Keratinocyte (primary cell): ENCODE measurements at regions not wholly inside any gene's neighbourhood (a gene's known extent, or its start where the extent isn't known, plus 50 kb on each side); places are given as distances from the start of the nearest gene placed in this dataset.

Experiments used
- DNase-seq: peaks from one replicate; pipeline ENCODE4 v3.0.0-alpha.2; 2011; ENCODE audit warnings: low read depth, missing footprints, low spot score
- FAIRE-seq: peaks from 2 replicates; lab custom pipeline; 2011; peaks lifted over from hg19 to GRCh38; lab: Jason Lieb, UNC
- H2AFZ ChIP-seq: 2 replicates; pipeline ENCODE4 v1.6.0; 2012; ENCODE audit warnings: low read length, control low read depth, inconsistent platforms; ENCODE audit not compliant: control insufficient read depth
- H3K27ac ChIP-seq: 2 replicates; pipeline ENCODE4 v1.5.1; 2011; ENCODE audit warnings: low read length; ENCODE audit not compliant: control insufficient read depth, insufficient read depth
- H3K27me3 ChIP-seq: 3 replicates; pipeline ENCODE4 v1.6.0; 2011; ENCODE audit warnings: low read length; ENCODE audit not compliant: control insufficient read depth, insufficient read depth; ENCODE audit errors: extremely low read depth
- H3K36me3 ChIP-seq, 2 experiments: 2 replicates in 1 of 2; 3 replicates in 1 of 2; pipeline ENCODE4 v1.5.1; 2011; ENCODE audit warnings: low read length in 2 of 2, mild to moderate bottlenecking in 1 of 2; ENCODE audit not compliant: control insufficient read depth in 2 of 2, insufficient read depth in 2 of 2; ENCODE audit errors: extremely low read depth in 1 of 2
- H3K4me1 ChIP-seq: 3 replicates; pipeline ENCODE4 v1.5.1; 2011; ENCODE audit warnings: low read length; ENCODE audit not compliant: control insufficient read depth, insufficient read depth; ENCODE audit errors: extremely low read depth
- H3K4me2 ChIP-seq: 3 replicates; pipeline ENCODE4 v1.6.0; 2011; ENCODE audit warnings: low read depth, low read length; ENCODE audit not compliant: control insufficient read depth, insufficient read depth; ENCODE audit errors: extremely low read depth
- H3K4me3 ChIP-seq, 3 experiments: fragments of 200-600 bp in 1 of 3; sonication (generic) in 1 of 3; 2 replicates in 2 of 3; 3 replicates in 1 of 3; pipeline ENCODE4 v1.5.1; 2011 to 2016; ENCODE audit warnings: low read length in 3 of 3, mild to moderate bottlenecking in 3 of 3, control low read depth in 2 of 3, inconsistent platforms in 1 of 3, low read depth in 1 of 3, mixed read lengths in 1 of 3, mixed run types in 1 of 3, moderate library complexity in 1 of 3; ENCODE audit not compliant: control insufficient read depth in 2 of 3, insufficient read depth in 2 of 3; ENCODE audit errors: extremely low read depth in 1 of 3
- H3K79me2 ChIP-seq: 2 replicates; pipeline ENCODE4 v1.6.0; 2012; ENCODE audit warnings: low read length; ENCODE audit not compliant: control insufficient read depth, insufficient read depth
- H3K9ac ChIP-seq: 3 replicates; pipeline ENCODE4 v1.6.0; 2011; ENCODE audit warnings: low read length; ENCODE audit not compliant: control insufficient read depth, insufficient read depth; ENCODE audit errors: extremely low read depth
- H3K9me1 ChIP-seq: 3 replicates; pipeline ENCODE4 v1.6.0; 2011; ENCODE audit warnings: low read length; ENCODE audit not compliant: control insufficient read depth, insufficient read depth; ENCODE audit errors: extremely low read depth
- H3K9me3 ChIP-seq: 2 replicates; pipeline ENCODE4 v1.5.1; 2012; ENCODE audit warnings: low read depth, low read length; ENCODE audit not compliant: control insufficient read depth
- H4K20me1 ChIP-seq: 3 replicates; pipeline ENCODE4 v1.6.0; 2011; ENCODE audit warnings: low read length; ENCODE audit not compliant: control insufficient read depth, insufficient read depth; ENCODE audit errors: extremely low read depth
- CTCF ChIP-seq, 3 experiments: IDR thresholded peaks in 1 of 3; conservative IDR thresholded peaks in 1 of 3; optimal IDR thresholded peaks in 1 of 3; 2 replicates in 2 of 3; 3 replicates in 1 of 3; pipeline versions ENCODE3 to v1.5.1; 2011; ENCODE audit warnings: low read length in 3 of 3, mild to moderate bottlenecking in 3 of 3, moderate library complexity in 2 of 3, control low read depth in 1 of 3, inconsistent platforms in 1 of 3; ENCODE audit not compliant: insufficient read depth in 2 of 3; ENCODE audit errors: extremely low read depth in 1 of 3
- EZH2 ChIP-seq: IDR thresholded peaks from one replicate; pipeline ENCODE4 v1.6.1; 2012; ENCODE audit warnings: inconsistent platforms, mild to moderate bottlenecking, low read length, moderate library complexity
- dilution Hi-C: fragments of 300-500 bp; cut with MboI; formaldehyde crosslinking; loops from one replicate; pipeline ENCODE4 v1.7.0; 2020; ENCODE audit warnings: low sequenced_read_pairs; ENCODE audit not compliant: extremely low pct_ligation_motif_present

DNA sequence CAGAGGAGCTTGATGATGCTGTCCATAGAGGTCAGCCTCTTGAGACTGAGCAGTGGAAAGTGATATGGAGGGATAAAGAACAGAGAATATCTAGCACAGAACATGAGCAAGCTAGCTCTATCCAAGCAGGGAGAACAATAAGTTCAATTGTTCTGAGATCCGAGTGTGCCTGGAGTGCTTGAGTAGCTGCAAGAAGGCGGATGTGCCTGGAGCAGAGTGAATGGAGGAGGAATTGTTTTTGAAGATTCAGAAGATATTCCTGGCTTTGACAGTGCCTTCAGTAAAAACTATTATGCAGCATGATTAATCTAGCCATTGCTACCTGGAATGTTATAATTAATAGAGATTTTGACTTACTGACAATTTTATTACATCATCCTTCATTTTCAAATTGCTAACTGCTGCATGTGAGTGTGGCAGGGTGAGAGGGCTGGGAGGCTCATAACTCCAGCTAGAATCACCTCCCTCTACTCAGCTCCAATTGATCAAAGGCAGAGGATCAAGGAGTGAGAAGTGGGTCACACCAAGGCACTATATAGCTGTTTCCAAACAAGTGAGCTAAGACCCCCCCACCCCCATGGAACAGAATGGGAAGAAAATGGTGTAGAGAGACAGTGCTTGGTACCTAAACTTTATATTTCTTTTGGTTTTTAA, 302.8 kb downstream of the ADRA2A start:
- H3K9me3 ChIP-seq = no peaks in the 10 kb centered on the region
- no peaks in the 10 kb centered on the region for H3K4me1 ChIP-seq
- H4K20me1 ChIP-seq = no peaks in the 10 kb centered on the region
- no peaks in the 10 kb centered on the region for H3K27me3 ChIP-seq
- FAIRE-seq (no peak), DNase-seq (no peak)
- H3K4me3 ChIP-seq = no peak overlapping the region
- TF ChIP-seq CTCF (optimal IDR thresholded peaks at IDR 0.05 in 1 of 3, IDR thresholded peaks at IDR 0.05 in 1 of 3, conservative IDR thresholded peaks at IDR 0.05 in 1 of 3; ENCODE audit: extremely low read depth in 1 of 3, insufficient read depth in 2 of 3, low read length in 3 of 3) = no peak
- TF ChIP-seq EZH2 = no peak
- H3K9ac ChIP-seq = no peak overlapping the region
- no peak overlapping the region for H2AFZ ChIP-seq
- H3K79me2 ChIP-seq = no peaks in the 10 kb centered on the region
- no peaks in the 10 kb centered on the region for H3K9me1 ChIP-seq
- dilution Hi-C loops = no loop called here
- H3K36me3 ChIP-seq = no peaks in the 10 kb centered on the region
- no peak overlapping the region for H3K27ac ChIP-seq
- H3K4me2 ChIP-seq = no peak overlapping the region

DNA sequence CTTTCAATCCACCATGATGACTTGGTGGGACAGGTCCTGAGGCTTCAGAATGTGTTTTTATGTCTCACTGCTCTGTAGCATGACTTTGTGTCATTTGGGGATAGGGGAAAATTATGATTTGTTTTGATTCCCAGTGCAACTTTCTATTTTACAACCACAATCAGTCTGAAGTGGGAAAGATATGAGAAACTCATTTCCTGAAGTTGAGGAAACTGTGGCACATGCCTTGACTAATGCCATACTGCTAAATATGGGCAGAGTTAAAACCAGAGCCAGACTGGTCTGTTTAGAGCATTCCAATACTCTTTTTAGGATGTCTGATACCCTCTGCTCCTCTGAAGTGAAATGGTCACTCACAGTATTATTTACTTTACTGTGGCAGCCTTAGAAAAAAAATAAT, 307.7 kb downstream of the ADRA2A start:
- FAIRE-seq = no peak
- H3K4me1 ChIP-seq = no peaks in the 10 kb centered on the region
- no peaks in the 10 kb centered on the region for H4K20me1 ChIP-seq
- no peaks in the 10 kb centered on the region for H3K79me2 ChIP-seq
- no peak overlapping the region for H2AFZ ChIP-seq
- no peak for DNase-seq
- H3K27ac ChIP-seq = no peak overlapping the region
- no peaks in the 10 kb centered on the region for H3K9me3 ChIP-seq
- no peaks in the 10 kb centered on the region for H3K9me1 ChIP-seq
- no peak overlapping the region for H3K4me2 ChIP-seq
- H3K9ac ChIP-seq = no peak overlapping the region
- H3K36me3 ChIP-seq = no peaks in the 10 kb centered on the region
- H3K27me3 ChIP-seq = no peaks in the 10 kb centered on the region
- H3K4me3 ChIP-seq = no peak overlapping the region
- no peak for TF ChIP-seq EZH2
- no peak for TF ChIP-seq CTCF (optimal IDR thresholded peaks at IDR 0.05 in 1 of 3, IDR thresholded peaks at IDR 0.05 in 1 of 3, conservative IDR thresholded peaks at IDR 0.05 in 1 of 3; ENCODE audit: extremely low read depth in 1 of 3, insufficient read depth in 2 of 3, low read length in 3 of 3)
- dilution Hi-C loops = no loop called here
